Osteocyte (in vitro differentiated cells): ENCODE measurements at regions not wholly inside any gene's neighbourhood (a gene's known extent, or its start where the extent isn't known, plus 50 kb on each side); places are given as distances from the start of the nearest gene placed in this dataset.
A peak's percentile ranks its signal among the peaks of the same experiment; 100 is the strongest.

ENCODE experiments used
- DNase-seq: peaks from one replicate; pipeline ENCODE4 v3.0.0; 2021; ENCODE audit warnings: mixed read lengths; ENCODE audit not compliant: unreplicated experiment; ENCODE audit errors: extremely low spot score
- H3K27ac Mint-ChIP-seq: one replicate; pipeline ENCODE4 v1.8.0; 2021; ENCODE audit warnings: mild to moderate bottlenecking, mixed read lengths; ENCODE audit not compliant: unreplicated experiment
- H3K27me3 Mint-ChIP-seq: one replicate; pipeline ENCODE4 v1.8.0; 2021; ENCODE audit warnings: mixed read lengths; ENCODE audit not compliant: unreplicated experiment
- H3K36me3 Mint-ChIP-seq: one replicate; pipeline ENCODE4 v1.8.0; 2021; ENCODE audit warnings: mixed read lengths; ENCODE audit not compliant: unreplicated experiment
- H3K4me1 Mint-ChIP-seq: one replicate; pipeline ENCODE4 v1.8.0; 2021; ENCODE audit warnings: mixed read lengths; ENCODE audit not compliant: unreplicated experiment
- H3K4me3 Mint-ChIP-seq: one replicate; pipeline ENCODE4 v1.8.0; 2021; ENCODE audit warnings: mild to moderate bottlenecking, moderate library complexity, mixed read lengths; ENCODE audit not compliant: unreplicated experiment
- H3K9me3 Mint-ChIP-seq: one replicate; pipeline ENCODE4 v1.8.0; 2021; ENCODE audit warnings: mixed read lengths; ENCODE audit not compliant: unreplicated experiment
- TF ChIP-seq, protein P1 (sequence below): fragments of 200-600 bp; sonication (generic); IDR thresholded peaks from 2 replicates; pipeline ENCODE4 v1.5.0; 2021; ENCODE audit warnings: antibody characterized with exemption, mild to moderate bottlenecking, moderate library complexity

DNA sequence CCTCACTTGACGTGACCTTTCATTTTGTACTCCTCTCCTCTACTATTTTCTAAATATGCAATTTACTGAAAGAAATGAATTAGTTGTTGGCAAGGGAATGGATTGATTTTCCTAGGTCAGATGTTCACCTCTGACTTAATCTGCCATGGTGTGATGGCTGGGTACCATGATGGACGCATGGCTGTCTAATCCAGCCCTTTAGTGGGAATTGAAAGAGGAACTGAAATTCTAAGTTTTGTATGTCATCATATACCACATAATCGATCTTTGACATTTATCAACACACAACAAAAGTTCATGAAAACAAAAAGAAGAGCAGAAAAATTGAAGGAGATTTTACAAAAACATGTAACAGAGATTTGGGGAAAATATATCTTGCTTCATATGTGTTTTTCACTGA lies 331.3 kb upstream of the SNX7 start:
- Mint-ChIP-seq H3K4me1 (peaks cover 74% of the 10 kb centered on the region), H3K4me3 (no peak overlapping the region), H3K27ac (peak overlapping the region; percentile 97), H3K27me3 (no peaks in the 10 kb centered on the region), H3K9me3 (no peaks in the 10 kb centered on the region), H3K36me3 (no peaks in the 10 kb centered on the region)
- TF ChIP-seq, protein P1, sequence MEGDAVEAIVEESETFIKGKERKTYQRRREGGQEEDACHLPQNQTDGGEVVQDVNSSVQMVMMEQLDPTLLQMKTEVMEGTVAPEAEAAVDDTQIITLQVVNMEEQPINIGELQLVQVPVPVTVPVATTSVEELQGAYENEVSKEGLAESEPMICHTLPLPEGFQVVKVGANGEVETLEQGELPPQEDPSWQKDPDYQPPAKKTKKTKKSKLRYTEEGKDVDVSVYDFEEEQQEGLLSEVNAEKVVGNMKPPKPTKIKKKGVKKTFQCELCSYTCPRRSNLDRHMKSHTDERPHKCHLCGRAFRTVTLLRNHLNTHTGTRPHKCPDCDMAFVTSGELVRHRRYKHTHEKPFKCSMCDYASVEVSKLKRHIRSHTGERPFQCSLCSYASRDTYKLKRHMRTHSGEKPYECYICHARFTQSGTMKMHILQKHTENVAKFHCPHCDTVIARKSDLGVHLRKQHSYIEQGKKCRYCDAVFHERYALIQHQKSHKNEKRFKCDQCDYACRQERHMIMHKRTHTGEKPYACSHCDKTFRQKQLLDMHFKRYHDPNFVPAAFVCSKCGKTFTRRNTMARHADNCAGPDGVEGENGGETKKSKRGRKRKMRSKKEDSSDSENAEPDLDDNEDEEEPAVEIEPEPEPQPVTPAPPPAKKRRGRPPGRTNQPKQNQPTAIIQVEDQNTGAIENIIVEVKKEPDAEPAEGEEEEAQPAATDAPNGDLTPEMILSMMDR: no peak
- DNase-seq: no peak

DNA sequence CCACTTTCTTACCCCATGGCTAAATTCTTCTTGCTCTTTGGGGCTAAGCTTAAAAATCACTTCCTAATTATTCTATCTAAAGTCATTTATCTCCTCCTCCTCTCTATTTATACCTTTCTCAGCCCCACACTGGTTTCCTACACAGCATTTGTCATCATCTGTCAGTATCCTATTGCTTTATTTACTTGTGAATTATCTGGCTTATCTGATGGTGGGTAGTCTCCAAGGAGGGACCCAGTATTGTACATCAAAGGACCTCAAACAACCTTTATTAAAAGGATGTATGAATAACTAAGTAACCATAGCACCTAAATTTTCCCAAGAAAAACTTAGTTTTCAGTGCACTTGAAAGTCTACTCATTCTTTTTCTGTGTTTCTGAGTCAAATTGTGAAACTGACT lies 332.7 kb upstream of the SNX7 start:
- H3K27me3 Mint-ChIP-seq: no peaks in the 10 kb centered on the region
- H3K27ac Mint-ChIP-seq: peak overlapping the region; percentile 69
- H3K9me3 Mint-ChIP-seq: no peaks in the 10 kb centered on the region
- no peak for DNase-seq
- H3K4me3 Mint-ChIP-seq: no peak overlapping the region
- no peaks in the 10 kb centered on the region for H3K36me3 Mint-ChIP-seq
- TF ChIP-seq, protein P1: no peak
- peaks cover 87% of the 10 kb centered on the region for H3K4me1 Mint-ChIP-seq

DNA sequence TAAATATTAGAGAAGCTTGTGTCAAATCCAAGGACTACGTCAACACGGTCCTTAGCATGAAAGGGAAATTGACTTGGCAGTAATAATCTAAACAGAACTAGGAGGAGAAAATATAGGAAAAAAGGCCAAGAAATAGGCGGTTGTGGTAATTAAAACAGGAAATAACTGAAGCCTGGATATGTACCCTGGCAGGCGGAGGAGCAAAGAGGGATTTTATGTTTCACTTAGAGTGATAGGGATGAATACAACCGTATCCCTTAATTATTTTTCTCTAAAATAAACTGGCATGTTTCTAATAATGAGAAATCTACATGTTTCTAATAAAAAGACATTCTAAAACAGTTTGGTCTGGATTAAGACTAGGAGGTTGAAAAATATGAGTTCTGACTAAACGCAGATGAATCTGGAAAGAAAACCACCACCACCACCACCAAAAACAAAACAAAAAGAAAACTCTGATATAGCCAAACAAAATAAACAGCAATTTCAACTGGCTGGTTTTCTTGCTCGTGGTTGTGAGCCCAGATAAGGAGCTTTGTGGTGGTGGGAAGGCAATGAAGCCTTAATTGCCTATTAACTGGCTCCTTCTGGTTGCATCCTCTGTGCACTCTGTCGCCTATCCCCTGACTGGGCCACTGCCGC lies 334.2 kb upstream of the SNX7 start:
- Mint-ChIP-seq H3K4me3 (no peak overlapping the region), H3K4me1 (peaks cover 89% of the 10 kb centered on the region), H3K9me3 (no peaks in the 10 kb centered on the region), H3K36me3 (no peaks in the 10 kb centered on the region), H3K27ac (peak overlapping the region; percentile 92), H3K27me3 (no peaks in the 10 kb centered on the region)
- TF ChIP-seq, protein P1: no peak
- DNase-seq: no peak

DNA sequence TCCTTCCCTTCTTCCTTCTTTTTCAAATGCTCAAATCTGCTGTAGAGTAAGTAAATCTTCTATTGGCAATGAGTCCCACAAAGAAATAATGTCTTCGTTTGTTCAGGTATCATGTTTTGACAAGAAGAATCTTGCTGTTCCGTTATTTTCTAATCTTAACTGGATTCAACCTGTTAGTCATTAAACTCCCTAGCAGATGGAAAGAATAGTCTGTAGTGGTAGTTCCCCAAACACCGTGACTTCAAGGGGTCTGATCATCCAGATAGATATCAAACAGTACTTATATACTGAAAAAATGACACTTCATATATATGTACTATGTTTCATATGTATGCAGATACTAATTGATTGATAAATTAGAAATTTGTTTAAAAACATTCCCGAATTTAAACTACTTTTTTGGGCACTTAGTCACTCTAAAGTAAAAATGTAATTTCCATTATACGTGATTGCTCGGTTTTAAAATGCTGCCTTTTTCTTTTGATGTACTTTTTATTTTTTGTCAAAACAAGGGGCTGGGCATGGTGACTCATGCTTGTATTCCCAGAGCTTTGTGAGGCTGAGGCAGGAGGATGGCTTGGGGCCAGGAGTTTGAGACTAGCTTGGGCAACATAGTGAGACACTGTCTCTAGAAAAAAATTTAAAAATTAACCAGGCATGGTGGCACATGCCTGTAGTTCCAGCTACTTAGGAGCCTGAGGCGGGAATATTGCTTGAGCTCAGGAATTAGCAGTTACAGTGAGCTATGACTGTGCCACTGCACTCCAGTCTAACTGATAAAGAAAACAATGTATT lies 335.7 kb upstream of the SNX7 start:
- DNase-seq: peak; percentile 89
- Mint-ChIP-seq H3K4me3 (peak overlapping the region; percentile 14), H3K27me3 (no peaks in the 10 kb centered on the region), H3K4me1 (peaks cover 84% of the 10 kb centered on the region), H3K9me3 (peaks cover 6% of the 10 kb centered on the region), H3K27ac (peak overlapping the region; percentile 92), H3K36me3 (no peaks in the 10 kb centered on the region)
- TF ChIP-seq, protein P1: no peak

DNA sequence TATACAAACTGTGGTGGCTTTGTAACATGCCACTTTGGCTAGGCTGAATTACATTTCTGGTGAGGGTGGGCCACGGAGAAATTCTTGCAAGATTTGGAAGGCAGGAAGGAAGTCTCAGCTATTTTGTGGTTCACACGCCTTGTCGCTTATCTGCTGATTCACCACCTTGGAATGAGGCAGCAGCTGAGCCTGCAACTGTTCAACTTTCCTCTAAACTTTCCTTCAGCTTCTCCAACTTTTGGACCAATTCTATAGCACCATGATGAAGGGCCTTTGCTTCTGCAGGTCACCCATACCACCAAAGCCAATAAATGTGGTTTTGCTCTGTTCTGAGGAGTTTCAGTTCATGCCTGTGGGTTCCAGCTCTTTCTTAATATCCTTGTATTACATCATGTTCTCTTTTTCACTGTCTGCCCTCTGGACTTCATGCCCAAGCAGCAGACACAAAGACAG lies 337.6 kb upstream of the SNX7 start:
- peak overlapping the region; percentile 97 for H3K27ac Mint-ChIP-seq
- H3K9me3 Mint-ChIP-seq: peaks cover 13% of the 10 kb centered on the region
- H3K4me1 Mint-ChIP-seq: peaks cover 71% of the 10 kb centered on the region
- no peaks in the 10 kb centered on the region for H3K27me3 Mint-ChIP-seq
- no peak for DNase-seq
- H3K4me3 Mint-ChIP-seq: no peak overlapping the region
- TF ChIP-seq, protein P1: no peak
- peaks cover 6% of the 10 kb centered on the region for H3K36me3 Mint-ChIP-seq
